Right ventricle myocardium inferior (tissue), 1 donor: ENCODE measurements at regions not wholly inside any gene's neighbourhood (a gene's known extent, or its start where the extent isn't known, plus 50 kb on each side); places are given as distances from the start of the nearest gene placed in this dataset.

Experiments used
- ATAC-seq: fragments of 200-7000 bp; cut with Tn5 transposase; one replicate; pipeline ENCODE4 v1.9.1; 2020; ENCODE audit warnings: mild to moderate bottlenecking, moderate library complexity
- DNase-seq: peaks from one replicate; pipeline ENCODE4 v3.0.0; 2021; ENCODE audit errors: missing footprints
- intact Hi-C: fragments of 100-400 bp; cut with DNase I; formaldehyde crosslinking; loops from one replicate; pipeline ENCODE4 v1.11.0; 2022
- donor health status: DM: no; HTN: yes; CAD: no; lungs with severe emphysema.

- no peak for DNase-seq
- intact Hi-C loops, result no loop called here
- ATAC-seq, result no peak
These were observed 256.5 kb upstream of the FBXL7 start for GRCh38 chr5:15243301-15244020.

- intact Hi-C loops, result no loop called here
- ATAC-seq, result no peak
- DNase-seq, result no peak
These were observed 258.7 kb upstream of the FBXL7 start for GRCh38 chr5:15241216-15241821.

GRCh38 chr5:15238006-15238405 lies 262.0 kb upstream of the FBXL7 start:
- no peak for DNase-seq
- intact Hi-C loops, result no loop called here
- no peak for ATAC-seq

- no peak for ATAC-seq
- no peak for DNase-seq
- intact Hi-C loops, result no loop called here
These were observed 263.0 kb upstream of the FBXL7 start for GRCh38 chr5:15236911-15237508.

GRCh38 chr5:15234911-15235310 lies 265.1 kb upstream of the FBXL7 start:
- DNase-seq (no peak), ATAC-seq (no peak)
- intact Hi-C loops, result no loop called here

- ATAC-seq (no peak), DNase-seq (no peak)
- intact Hi-C loops, result no loop called here
These were observed 265.6 kb upstream of the FBXL7 start for GRCh38 chr5:15234366-15234765.

GRCh38 chr5:15233566-15233965 lies 266.4 kb upstream of the FBXL7 start:
- intact Hi-C loops, result no loop called here
- ATAC-seq (no peak), DNase-seq (no peak)

GRCh38 chr5:15222156-15222555 lies 277.8 kb upstream of the FBXL7 start:
- no peak for ATAC-seq

GRCh38 chr5:15220642-15221173 lies 279.3 kb upstream of the FBXL7 start:
- no peak for ATAC-seq
- no peak for DNase-seq
- intact Hi-C loops, result no loop called here

More at GRCh38 chr5:15222156-15222555, 277.8 kb upstream of the FBXL7 start:
- no peak for DNase-seq
- intact Hi-C loops, result no loop called here

- DNase-seq (no peak), ATAC-seq (no peak)
- intact Hi-C loops, result no loop called here
These were observed 284.9 kb upstream of the FBXL7 start for GRCh38 chr5:15215056-15215455.

- no peak for DNase-seq
- no peak for ATAC-seq
- intact Hi-C loops, result no loop called here
These were observed 286.0 kb upstream of the FBXL7 start for GRCh38 chr5:15214010-15214409.

GRCh38 chr5:15209053-15209762 lies 290.8 kb upstream of the FBXL7 start:
- DNase-seq (no peak), ATAC-seq (no peak)
- intact Hi-C loops, result no loop called here

GRCh38 chr5:15206133-15206532 lies 293.8 kb upstream of the FBXL7 start:
- intact Hi-C loops, result no loop called here
- no peak for DNase-seq
- no peak for ATAC-seq

- no peak for DNase-seq
- intact Hi-C loops, result no loop called here
- ATAC-seq, result no peak
These were observed 296.6 kb upstream of the FBXL7 start for GRCh38 chr5:15203376-15203775.

GRCh38 chr5:15191012-15191411 lies 309.0 kb upstream of the FBXL7 start:
- ATAC-seq, result no peak
- no peak for DNase-seq
- intact Hi-C loops, result no loop called here

- ATAC-seq (no peak), DNase-seq (no peak)
- intact Hi-C loops, result no loop called here
These were observed 311.9 kb upstream of the ANKH start for GRCh38 chr5:15183520-15183919.

GRCh38 chr5:15170173-15170572 lies 298.6 kb upstream of the ANKH start:
- ATAC-seq (no peak), DNase-seq (no peak)
- intact Hi-C loops, result no loop called here

- DNase-seq (no peak), ATAC-seq (no peak)
- intact Hi-C loops, result no loop called here
These were observed 296.8 kb upstream of the ANKH start for GRCh38 chr5:15168358-15168757.

- intact Hi-C loops, result no loop called here
- ATAC-seq (no peak), DNase-seq (no peak)
These were observed 288.5 kb upstream of the ANKH start for GRCh38 chr5:15160091-15160490.

GRCh38 chr5:15159606-15160005 lies 288.0 kb upstream of the ANKH start:
- intact Hi-C loops, result no loop called here
- DNase-seq (no peak), ATAC-seq (no peak)
